Cardiac muscle cell (in vitro differentiated cells and primary cell): ENCODE measurements at regions not wholly inside any gene's neighbourhood (a gene's known extent, or its start where the extent isn't known, plus 50 kb on each side); places are given as distances from the start of the nearest gene placed in this dataset.

Source experiments
- DNase-seq, 2 donors: peaks; one replicate each; pipeline versions ENCODE4 v3.0.0 to v3.0.0-alpha.2; 2010 to 2017; ENCODE audit warnings: low read depth in 1 of 2, low spot score in 1 of 2
- H3K27ac ChIP-seq: fragments of 200-600 bp; sonication (generic); 2 replicates; pipeline ENCODE4 v1.5.1; 2016
- H3K27me3 ChIP-seq: fragments of 200-600 bp; sonication (generic); 2 replicates; pipeline ENCODE4 v1.6.0; 2016; ENCODE audit warnings: control low read depth
- H3K36me3 ChIP-seq: fragments of 200-600 bp; sonication (generic); 2 replicates; pipeline ENCODE4 v1.5.1; 2016; ENCODE audit warnings: control low read depth
- H3K4me1 ChIP-seq: fragments of 200-600 bp; sonication (generic); 2 replicates; pipeline ENCODE4 v1.8.1; 2017; ENCODE audit warnings: low read depth, mild to moderate bottlenecking, mixed run types
- H3K4me3 ChIP-seq: fragments of 200-600 bp; sonication (generic); 2 replicates; pipeline ENCODE4 v1.5.1; 2016; ENCODE audit warnings: mild to moderate bottlenecking
- H3K9me3 ChIP-seq: fragments of 200-600 bp; sonication (generic); 2 replicates; pipeline ENCODE4 v1.5.1; 2017; ENCODE audit warnings: low read depth, mild to moderate bottlenecking, control low read depth
- TF ChIP-seq, protein P1 (sequence below): IDR thresholded peaks from 2 replicates; pipeline ENCODE4 v1.5.1; 2012; ENCODE audit warnings: low read depth, mild to moderate bottlenecking, low read length

- H3K36me3 ChIP-seq: no peaks in the 10 kb centered on the region
- DNase-seq: no peak
- no peaks in the 10 kb centered on the region for H3K9me3 ChIP-seq
- no peaks in the 10 kb centered on the region for H3K4me1 ChIP-seq
- no peaks in the 10 kb centered on the region for H3K27me3 ChIP-seq
- H3K4me3 ChIP-seq: no peak overlapping the region
- H3K27ac ChIP-seq: no peak overlapping the region
- TF ChIP-seq, protein P1, sequence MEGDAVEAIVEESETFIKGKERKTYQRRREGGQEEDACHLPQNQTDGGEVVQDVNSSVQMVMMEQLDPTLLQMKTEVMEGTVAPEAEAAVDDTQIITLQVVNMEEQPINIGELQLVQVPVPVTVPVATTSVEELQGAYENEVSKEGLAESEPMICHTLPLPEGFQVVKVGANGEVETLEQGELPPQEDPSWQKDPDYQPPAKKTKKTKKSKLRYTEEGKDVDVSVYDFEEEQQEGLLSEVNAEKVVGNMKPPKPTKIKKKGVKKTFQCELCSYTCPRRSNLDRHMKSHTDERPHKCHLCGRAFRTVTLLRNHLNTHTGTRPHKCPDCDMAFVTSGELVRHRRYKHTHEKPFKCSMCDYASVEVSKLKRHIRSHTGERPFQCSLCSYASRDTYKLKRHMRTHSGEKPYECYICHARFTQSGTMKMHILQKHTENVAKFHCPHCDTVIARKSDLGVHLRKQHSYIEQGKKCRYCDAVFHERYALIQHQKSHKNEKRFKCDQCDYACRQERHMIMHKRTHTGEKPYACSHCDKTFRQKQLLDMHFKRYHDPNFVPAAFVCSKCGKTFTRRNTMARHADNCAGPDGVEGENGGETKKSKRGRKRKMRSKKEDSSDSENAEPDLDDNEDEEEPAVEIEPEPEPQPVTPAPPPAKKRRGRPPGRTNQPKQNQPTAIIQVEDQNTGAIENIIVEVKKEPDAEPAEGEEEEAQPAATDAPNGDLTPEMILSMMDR: no peak
Observed at GRCh38 chrX:97763391-97763790, 879.7 kb downstream of the RPA4 start.

DNA sequence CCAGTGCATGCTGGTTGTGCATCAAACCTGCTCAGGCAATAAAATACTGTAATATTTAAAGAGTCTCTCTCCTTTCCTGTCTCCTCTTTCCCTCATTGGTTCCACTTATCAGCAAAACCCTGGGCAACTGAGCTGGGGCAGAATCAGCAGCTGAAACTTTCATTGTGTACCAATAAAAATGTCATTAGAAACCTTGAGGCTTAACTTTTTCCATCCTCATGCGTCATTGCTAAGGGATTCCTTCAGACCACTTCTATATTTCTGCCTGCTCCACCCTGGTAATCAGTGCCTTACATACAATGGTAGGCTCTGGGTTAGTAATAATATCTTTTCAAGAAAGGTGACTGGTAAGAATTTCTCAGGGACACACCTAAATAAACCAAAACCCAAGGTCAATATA is 880.3 kb downstream of the RPA4 start:
- DNase-seq: no peak
- no peaks in the 10 kb centered on the region for H3K27me3 ChIP-seq
- H3K9me3 ChIP-seq: no peaks in the 10 kb centered on the region
- TF ChIP-seq, protein P1: no peak
- H3K27ac ChIP-seq: no peak overlapping the region
- no peaks in the 10 kb centered on the region for H3K4me1 ChIP-seq
- no peak overlapping the region for H3K4me3 ChIP-seq
- H3K36me3 ChIP-seq: no peaks in the 10 kb centered on the region

GRCh38 chrX:97766501-97767095 is 882.9 kb downstream of the RPA4 start:
- Histone ChIP-seq H3K4me3 (no peak overlapping the region), H3K4me1 (no peaks in the 10 kb centered on the region), H3K27me3 (no peaks in the 10 kb centered on the region), H3K36me3 (no peaks in the 10 kb centered on the region), H3K27ac (no peak overlapping the region), H3K9me3 (no peaks in the 10 kb centered on the region)
- no peak for DNase-seq
- TF ChIP-seq, protein P1: no peak

DNA sequence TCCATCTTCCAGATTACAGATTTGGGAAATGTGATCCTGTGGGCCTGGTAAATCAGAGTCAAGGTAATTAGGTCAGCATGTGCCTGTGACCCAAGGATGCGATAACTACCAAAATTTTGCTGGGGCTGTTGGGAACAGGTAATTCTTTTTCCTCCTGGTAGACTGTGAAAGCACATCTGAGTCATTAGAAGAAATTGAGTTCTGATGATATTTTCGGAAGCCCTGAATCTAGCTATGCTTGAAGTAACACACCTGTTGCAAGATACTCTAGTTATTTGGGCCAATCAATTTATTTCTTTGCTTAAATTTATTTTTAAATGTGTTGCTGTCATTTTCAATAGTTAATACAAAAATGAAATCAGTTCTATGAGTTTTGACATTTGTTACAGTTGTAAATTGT is 903.6 kb downstream of the RPA4 start:
- Histone ChIP-seq H3K27me3 (no peaks in the 10 kb centered on the region), H3K36me3 (no peaks in the 10 kb centered on the region), H3K27ac (no peak overlapping the region), H3K4me1 (no peaks in the 10 kb centered on the region), H3K9me3 (no peaks in the 10 kb centered on the region), H3K4me3 (no peak overlapping the region)
- TF ChIP-seq, protein P1: no peak
- DNase-seq: no peak

- H3K4me1 ChIP-seq: no peaks in the 10 kb centered on the region
- no peaks in the 10 kb centered on the region for H3K27me3 ChIP-seq
Observed at GRCh38 chrX:97787849-97788248, 904.1 kb downstream of the RPA4 start.

More at GRCh38 chrX:97787849-97788248, 904.1 kb downstream of the RPA4 start:
- TF ChIP-seq, protein P1: no peak
- DNase-seq: no peak
- H3K27ac ChIP-seq: no peak overlapping the region
- H3K4me3 ChIP-seq: no peak overlapping the region
- H3K36me3 ChIP-seq: no peaks in the 10 kb centered on the region
- no peaks in the 10 kb centered on the region for H3K9me3 ChIP-seq
